MCF 10A (cell line): ENCODE measurements at regions not wholly inside any gene's neighbourhood (a gene's known extent, or its start where the extent isn't known, plus 50 kb on each side); places are given as distances from the start of the nearest gene placed in this dataset.

ENCODE experiments used
- BruUV-seq: library from RNA; stranded (reverse); fragments of 400-500 nt; replicated peaks from 2 replicates; lab custom pipeline; 2021; lab: Mats Ljungman, UMichigan
- CTCF ChIA-PET: fragments of 300-600 bp; sonication (Branson Sonifier 250); formaldehyde crosslinking; extraction: SDS; loops from one replicate; lab custom pipeline; 2021; ENCODE audit warnings: antibody characterized with exemption, inconsistent platforms; lab: Yijun Ruan, JAX
- POLR2A ChIA-PET: fragments of 300-600, 350-650 bp; sonication (Branson Sonifier 250); formaldehyde crosslinking; extraction: SDS; loops from one replicate; lab custom pipeline; 2020; ENCODE audit warnings: antibody characterized with exemption, inconsistent platforms; lab: Yijun Ruan, JAX
- DNase-seq: peaks from one replicate; pipeline ENCODE4 v3.0.0-alpha.2; 2018; ENCODE audit not compliant: unreplicated experiment
- H3K27ac Mint-ChIP-seq: one replicate; pipeline ENCODE4 v1.8.0; 2022; ENCODE audit warnings: mild to moderate bottlenecking, low read depth, mixed read lengths; ENCODE audit not compliant: unreplicated experiment
- H3K27me3 Mint-ChIP-seq: one replicate; pipeline ENCODE4 v1.8.0; 2022; ENCODE audit warnings: mixed read lengths; ENCODE audit not compliant: insufficient read depth, unreplicated experiment
- H3K36me3 Mint-ChIP-seq: one replicate; pipeline ENCODE4 v1.8.0; 2022; ENCODE audit warnings: mild to moderate bottlenecking, moderate library complexity, mixed read lengths; ENCODE audit not compliant: insufficient read depth, unreplicated experiment
- H3K4me1 Mint-ChIP-seq: one replicate; pipeline ENCODE4 v1.8.0; 2022; ENCODE audit warnings: mixed read lengths; ENCODE audit not compliant: insufficient read depth, unreplicated experiment
- H3K4me3 Mint-ChIP-seq: one replicate; pipeline ENCODE4 v1.8.0; 2022; ENCODE audit warnings: mild to moderate bottlenecking, moderate library complexity, mixed read lengths; ENCODE audit not compliant: unreplicated experiment
- H3K9me3 Mint-ChIP-seq: one replicate; pipeline ENCODE4 v1.8.0; 2022; ENCODE audit warnings: mixed read lengths; ENCODE audit not compliant: unreplicated experiment
- intact Hi-C: fragments of 100-400 bp; cut with micrococcal nuclease; formaldehyde crosslinking; loops from 2 replicates; pipeline ENCODE4 v1.14.1; 2022
- TF ChIP-seq, protein P1 (sequence below): fragments of 200-600 bp; IDR thresholded peaks from one replicate; pipeline ENCODE4 v1.8.0; 2022; ENCODE audit warnings: antibody characterized with exemption, mild to moderate bottlenecking; ENCODE audit not compliant: unreplicated experiment

DNA sequence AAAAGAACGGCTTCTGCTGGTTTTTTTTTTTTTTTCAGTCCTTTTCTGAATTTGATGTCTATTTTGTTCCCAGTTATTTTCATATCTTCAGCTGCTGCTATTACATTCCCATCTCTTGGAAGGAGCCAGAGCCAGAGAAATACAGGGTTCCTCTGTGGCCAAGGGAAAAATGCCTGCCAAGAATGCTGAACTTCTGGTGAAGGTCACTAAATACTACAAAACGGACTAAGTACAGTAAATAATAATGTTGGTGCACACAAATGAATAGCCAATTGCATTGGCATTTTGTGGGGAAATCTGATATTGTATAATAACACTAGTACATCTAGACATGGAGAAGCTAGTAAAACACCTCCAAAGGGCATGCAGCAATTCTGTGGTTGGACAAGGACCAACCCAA, 56.3 kb upstream of the ZEB1 start:
- POLR2A ChIA-PET, result no interaction called here
- peaks cover 7% of the 10 kb centered on the region for H3K9me3 Mint-ChIP-seq
- H3K27ac Mint-ChIP-seq, result no peak overlapping the region
- no peaks in the 10 kb centered on the region for H3K27me3 Mint-ChIP-seq
- DNase-seq, result no peak
- BruUV-seq, result no TSS peak
- CTCF ChIA-PET, result no interaction called here
- no peak overlapping the region for H3K4me3 Mint-ChIP-seq
- intact Hi-C loops, result no loop called here
- H3K4me1 Mint-ChIP-seq, result peaks cover 12% of the 10 kb centered on the region
- TF ChIP-seq, protein P1, sequence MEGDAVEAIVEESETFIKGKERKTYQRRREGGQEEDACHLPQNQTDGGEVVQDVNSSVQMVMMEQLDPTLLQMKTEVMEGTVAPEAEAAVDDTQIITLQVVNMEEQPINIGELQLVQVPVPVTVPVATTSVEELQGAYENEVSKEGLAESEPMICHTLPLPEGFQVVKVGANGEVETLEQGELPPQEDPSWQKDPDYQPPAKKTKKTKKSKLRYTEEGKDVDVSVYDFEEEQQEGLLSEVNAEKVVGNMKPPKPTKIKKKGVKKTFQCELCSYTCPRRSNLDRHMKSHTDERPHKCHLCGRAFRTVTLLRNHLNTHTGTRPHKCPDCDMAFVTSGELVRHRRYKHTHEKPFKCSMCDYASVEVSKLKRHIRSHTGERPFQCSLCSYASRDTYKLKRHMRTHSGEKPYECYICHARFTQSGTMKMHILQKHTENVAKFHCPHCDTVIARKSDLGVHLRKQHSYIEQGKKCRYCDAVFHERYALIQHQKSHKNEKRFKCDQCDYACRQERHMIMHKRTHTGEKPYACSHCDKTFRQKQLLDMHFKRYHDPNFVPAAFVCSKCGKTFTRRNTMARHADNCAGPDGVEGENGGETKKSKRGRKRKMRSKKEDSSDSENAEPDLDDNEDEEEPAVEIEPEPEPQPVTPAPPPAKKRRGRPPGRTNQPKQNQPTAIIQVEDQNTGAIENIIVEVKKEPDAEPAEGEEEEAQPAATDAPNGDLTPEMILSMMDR, result no peak
- no peaks in the 10 kb centered on the region for H3K36me3 Mint-ChIP-seq

DNA sequence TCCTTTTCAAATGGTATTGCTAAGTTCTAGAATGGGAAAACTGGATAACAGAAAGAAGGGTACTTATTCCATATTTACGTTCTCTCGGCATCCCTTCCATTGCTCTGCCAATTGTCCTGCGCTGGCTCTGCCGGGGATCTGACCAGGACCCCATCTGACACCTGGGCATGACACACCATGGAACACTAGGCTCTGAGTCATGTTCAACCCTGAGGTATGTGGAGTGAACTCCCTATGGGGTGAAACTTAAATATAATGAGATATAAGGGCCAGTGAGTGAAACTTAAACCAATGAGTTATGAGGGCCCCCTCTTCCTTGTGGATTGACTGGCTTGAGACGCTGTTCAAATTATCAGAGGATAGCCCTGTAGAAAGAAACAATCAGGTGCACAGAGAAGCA, 55.1 kb upstream of the ZEB1 start:
- no peaks in the 10 kb centered on the region for H3K36me3 Mint-ChIP-seq
- DNase-seq, result peak; percentile 16
- peaks cover 7% of the 10 kb centered on the region for H3K9me3 Mint-ChIP-seq
- intact Hi-C loops, result no loop called here
- H3K27ac Mint-ChIP-seq, result no peak overlapping the region
- no TSS peak for BruUV-seq
- POLR2A ChIA-PET, result no interaction called here
- peaks cover 12% of the 10 kb centered on the region for H3K4me1 Mint-ChIP-seq
- TF ChIP-seq, protein P1, result no peak
- no peak overlapping the region for H3K4me3 Mint-ChIP-seq
- CTCF ChIA-PET, result interaction anchor here (0.6 kb wide), 1 partner anchor 70 kb away, joined by 3 read pairs; no protein-coding TSS in a partner anchor
- no peaks in the 10 kb centered on the region for H3K27me3 Mint-ChIP-seq

DNA sequence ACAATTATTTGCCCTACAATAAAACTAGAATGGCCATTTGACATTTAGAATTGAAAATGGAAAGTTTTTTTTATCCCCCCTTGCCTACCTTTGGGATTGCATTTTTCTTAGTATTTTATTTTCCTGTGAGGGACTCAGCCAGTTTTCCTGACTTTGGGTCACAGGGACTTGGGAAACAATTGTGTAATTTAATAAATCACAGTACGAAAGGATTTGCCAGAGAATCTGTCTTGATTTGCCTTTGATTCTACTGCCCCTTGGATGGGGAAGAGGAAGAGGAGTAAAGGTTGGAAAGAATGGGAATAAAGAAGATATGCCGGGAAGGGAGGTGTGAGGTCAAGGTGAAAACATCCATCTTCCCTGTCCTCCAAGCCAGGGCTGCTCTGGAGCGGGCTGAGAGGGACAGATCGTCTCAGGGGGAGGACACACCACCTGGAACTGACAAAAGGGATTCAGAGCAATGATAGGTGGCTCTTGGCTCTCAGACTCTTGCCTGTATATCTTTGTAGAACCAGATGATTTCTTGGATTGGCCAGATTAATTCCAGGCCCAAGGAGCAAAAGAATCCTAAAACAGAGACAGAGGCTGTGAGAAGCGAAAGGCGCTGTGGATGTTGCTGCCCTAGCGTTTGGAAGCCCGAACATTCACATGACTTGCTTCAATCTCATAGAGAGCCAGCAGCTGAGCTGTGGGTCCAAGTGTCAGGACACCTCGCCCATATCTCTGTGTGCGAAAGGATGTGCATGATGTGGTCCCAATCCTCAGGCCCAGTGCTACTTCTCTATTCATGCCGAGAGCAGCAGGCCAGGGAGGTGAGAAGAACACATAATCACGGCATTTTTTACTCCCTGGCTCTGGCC, 50.3 kb upstream of the ZEB1 start:
- no TSS peak for BruUV-seq
- Mint-ChIP-seq H3K27ac (no peak overlapping the region), H3K36me3 (no peaks in the 10 kb centered on the region), H3K4me3 (no peak overlapping the region), H3K27me3 (no peaks in the 10 kb centered on the region), H3K4me1 (no peaks in the 10 kb centered on the region), H3K9me3 (no peaks in the 10 kb centered on the region)
- TF ChIP-seq, protein P1, result no peak
- DNase-seq, result no peak
- intact Hi-C loops, result no loop called here
- POLR2A ChIA-PET, result no interaction called here
- CTCF ChIA-PET, result no interaction called here
